Mesothelial cell of epicardium (in vitro differentiated cells): ENCODE measurements at regions not wholly inside any gene's neighbourhood (a gene's known extent, or its start where the extent isn't known, plus 50 kb on each side); places are given as distances from the start of the nearest gene placed in this dataset.

Experiments used
- DNase-seq, 2 experiments: peaks; one replicate each; pipeline ENCODE4 v3.0.0; 2021; ENCODE audit warnings: low spot score in 2 of 2; ENCODE audit not compliant: unreplicated experiment in 2 of 2
- H3K27ac Mint-ChIP-seq: 2 replicates; pipeline ENCODE4 v1.8.0; 2021; ENCODE audit warnings: mixed read lengths
- H3K27me3 Mint-ChIP-seq: 2 replicates; pipeline ENCODE4 v1.8.0; 2021; ENCODE audit warnings: low read depth, mixed read lengths
- H3K36me3 Mint-ChIP-seq: 2 replicates; pipeline ENCODE4 v1.8.0; 2021; ENCODE audit warnings: mixed read lengths
- H3K4me1 Mint-ChIP-seq: 2 replicates; pipeline ENCODE4 v1.8.0; 2021; ENCODE audit warnings: mixed read lengths
- H3K4me3 Mint-ChIP-seq: 2 replicates; pipeline ENCODE4 v1.8.0; 2021; ENCODE audit warnings: mild to moderate bottlenecking, moderate library complexity, mixed read lengths
- H3K9me3 Mint-ChIP-seq: 2 replicates; pipeline ENCODE4 v1.8.0; 2021; ENCODE audit warnings: mixed read lengths
- CTCF ChIP-seq: fragments of 200-600 bp; sonication (generic); IDR thresholded peaks from one replicate; pipeline ENCODE4 v1.5.0; 2021; ENCODE audit warnings: antibody characterized with exemption; ENCODE audit not compliant: unreplicated experiment

- Mint-ChIP-seq H3K4me1 (peaks cover 11% of the 10 kb centered on the region), H3K27me3 (no peaks in the 10 kb centered on the region), H3K4me3 (no peak overlapping the region), H3K27ac (peak overlapping the region; percentile 69), H3K36me3 (no peaks in the 10 kb centered on the region), H3K9me3 (peaks cover 11% of the 10 kb centered on the region)
- DNase-seq = no peak
- no peak for TF ChIP-seq CTCF
Observed at GRCh38 chr13:83996415-83996814, 114.1 kb upstream of the SLITRK1 start.

- peaks cover 9% of the 10 kb centered on the region for H3K4me1 Mint-ChIP-seq
- H3K4me3 Mint-ChIP-seq = no peak overlapping the region
- H3K27ac Mint-ChIP-seq = no peak overlapping the region
- TF ChIP-seq CTCF = no peak
- peaks cover 11% of the 10 kb centered on the region for H3K9me3 Mint-ChIP-seq
- no peak for DNase-seq
- no peaks in the 10 kb centered on the region for H3K27me3 Mint-ChIP-seq
- no peaks in the 10 kb centered on the region for H3K36me3 Mint-ChIP-seq
Observed at GRCh38 chr13:83995930-83996329, 113.7 kb upstream of the SLITRK1 start.

GRCh38 chr13:83992566-83993358 lies 110.5 kb upstream of the SLITRK1 start:
- Mint-ChIP-seq H3K36me3 (no peaks in the 10 kb centered on the region), H3K4me1 (peaks cover 9% of the 10 kb centered on the region), H3K27me3 (no peaks in the 10 kb centered on the region), H3K27ac (no peak overlapping the region), H3K9me3 (peaks cover 11% of the 10 kb centered on the region), H3K4me3 (no peak overlapping the region)
- DNase-seq = no peak
- TF ChIP-seq CTCF = no peak

GRCh38 chr13:83987394-83987793 lies 105.1 kb upstream of the SLITRK1 start:
- Mint-ChIP-seq H3K27ac (no peak overlapping the region), H3K27me3 (no peaks in the 10 kb centered on the region), H3K4me3 (no peak overlapping the region), H3K36me3 (no peaks in the 10 kb centered on the region), H3K4me1 (no peaks in the 10 kb centered on the region), H3K9me3 (peaks cover 6% of the 10 kb centered on the region)
- TF ChIP-seq CTCF = no peak
- no peak for DNase-seq

- no peak for DNase-seq
- Mint-ChIP-seq H3K27ac (no peak overlapping the region), H3K36me3 (no peaks in the 10 kb centered on the region), H3K4me3 (no peak overlapping the region), H3K9me3 (peaks cover 5% of the 10 kb centered on the region), H3K4me1 (no peaks in the 10 kb centered on the region), H3K27me3 (no peaks in the 10 kb centered on the region)
- TF ChIP-seq CTCF = no peak
Observed at GRCh38 chr13:83984793-83985192, 102.5 kb upstream of the SLITRK1 start.
